ENCODE measurements at regions not wholly inside any gene's neighbourhood (a gene's known extent, or its start where the extent isn't known, plus 50 kb on each side); places are given as distances from the start of the nearest gene placed in this dataset.

- H3K36me3 ChIP-seq, result no peaks in the 10 kb centered on the region
- H3K4me3 ChIP-seq, result no peak overlapping the region
- H3K27me3 ChIP-seq, result no peaks in the 10 kb centered on the region
- TF ChIP-seq POLR2A (IDR thresholded peaks at IDR 0.05) (no peak), CTCF (IDR thresholded peaks at IDR 0.05) (no peak)
- H3K27ac ChIP-seq, result no peak overlapping the region
- no peaks in the 10 kb centered on the region for H3K9me3 ChIP-seq
- DNase-seq, result no peak
- H3K4me1 ChIP-seq, result no peaks in the 10 kb centered on the region
Measured at GRCh38 chr11:106442032-106442431, 364.6 kb downstream of the AASDHPPT start.

- Histone ChIP-seq H3K9me3 (no peaks in the 10 kb centered on the region), H3K4me1 (no peaks in the 10 kb centered on the region), H3K27me3 (no peaks in the 10 kb centered on the region), H3K36me3 (no peaks in the 10 kb centered on the region), H3K4me3 (no peak overlapping the region), H3K27ac (no peak overlapping the region)
- no peak for DNase-seq
- TF ChIP-seq CTCF (IDR thresholded peaks at IDR 0.05), result no peak
- no peak for TF ChIP-seq POLR2A (IDR thresholded peaks at IDR 0.05)
Measured at GRCh38 chr11:106446302-106446701, 368.8 kb downstream of the AASDHPPT start.

- no peaks in the 10 kb centered on the region for H3K27me3 ChIP-seq
- H3K36me3 ChIP-seq, result no peaks in the 10 kb centered on the region
- TF ChIP-seq CTCF (IDR thresholded peaks at IDR 0.05) (no peak), POLR2A (IDR thresholded peaks at IDR 0.05) (no peak)
- no peaks in the 10 kb centered on the region for H3K9me3 ChIP-seq
- H3K27ac ChIP-seq, result no peak overlapping the region
- no peaks in the 10 kb centered on the region for H3K4me1 ChIP-seq
- H3K4me3 ChIP-seq, result no peak overlapping the region
- DNase-seq, result no peak
Measured at GRCh38 chr11:106446955-106447354, 369.5 kb downstream of the AASDHPPT start.

GRCh38 chr11:106447631-106448191 is 370.2 kb downstream of the AASDHPPT start:
- no peak for DNase-seq
- TF ChIP-seq CTCF (IDR thresholded peaks at IDR 0.05) (no peak), POLR2A (IDR thresholded peaks at IDR 0.05) (no peak)
- Histone ChIP-seq H3K9me3 (no peaks in the 10 kb centered on the region), H3K27me3 (no peaks in the 10 kb centered on the region), H3K27ac (no peak overlapping the region), H3K36me3 (no peaks in the 10 kb centered on the region), H3K4me3 (no peak overlapping the region), H3K4me1 (no peaks in the 10 kb centered on the region)

- Histone ChIP-seq H3K4me1 (no peaks in the 10 kb centered on the region), H3K27ac (no peak overlapping the region), H3K4me3 (no peak overlapping the region), H3K9me3 (no peaks in the 10 kb centered on the region), H3K27me3 (no peaks in the 10 kb centered on the region), H3K36me3 (no peaks in the 10 kb centered on the region)
- DNase-seq, result no peak
- TF ChIP-seq CTCF (IDR thresholded peaks at IDR 0.05) (no peak), POLR2A (IDR thresholded peaks at IDR 0.05) (no peak)
Measured at GRCh38 chr11:106449763-106450162, 372.3 kb downstream of the AASDHPPT start.
